Esophagus squamous epithelium (tissue), 4 donors: ENCODE measurements at regions not wholly inside any gene's neighbourhood (a gene's known extent, or its start where the extent isn't known, plus 50 kb on each side); places are given as distances from the start of the nearest gene placed in this dataset.

Experiments used
- POLR2A ChIP-seq, 4 donors: fragments of 450-650 bp; IDR thresholded peaks; one replicate each; pipeline ENCODE4 v1.6.1; 2017; ENCODE audit warnings: antibody characterized with exemption in 4 of 4, mild to moderate bottlenecking in 4 of 4, moderate library complexity in 3 of 4
- TF ChIP-seq, protein P1 (sequence below), 6 experiments: fragments of 450-650 bp in 4 of 6; fragments of 200-600 bp in 2 of 6; sonication (generic) in 2 of 6; IDR thresholded peaks; one replicate each; pipeline ENCODE4 v1.5.1; 2016 to 2019; ENCODE audit warnings: antibody characterized with exemption in 6 of 6, mild to moderate bottlenecking in 4 of 6, moderate library complexity in 4 of 6

DNA sequence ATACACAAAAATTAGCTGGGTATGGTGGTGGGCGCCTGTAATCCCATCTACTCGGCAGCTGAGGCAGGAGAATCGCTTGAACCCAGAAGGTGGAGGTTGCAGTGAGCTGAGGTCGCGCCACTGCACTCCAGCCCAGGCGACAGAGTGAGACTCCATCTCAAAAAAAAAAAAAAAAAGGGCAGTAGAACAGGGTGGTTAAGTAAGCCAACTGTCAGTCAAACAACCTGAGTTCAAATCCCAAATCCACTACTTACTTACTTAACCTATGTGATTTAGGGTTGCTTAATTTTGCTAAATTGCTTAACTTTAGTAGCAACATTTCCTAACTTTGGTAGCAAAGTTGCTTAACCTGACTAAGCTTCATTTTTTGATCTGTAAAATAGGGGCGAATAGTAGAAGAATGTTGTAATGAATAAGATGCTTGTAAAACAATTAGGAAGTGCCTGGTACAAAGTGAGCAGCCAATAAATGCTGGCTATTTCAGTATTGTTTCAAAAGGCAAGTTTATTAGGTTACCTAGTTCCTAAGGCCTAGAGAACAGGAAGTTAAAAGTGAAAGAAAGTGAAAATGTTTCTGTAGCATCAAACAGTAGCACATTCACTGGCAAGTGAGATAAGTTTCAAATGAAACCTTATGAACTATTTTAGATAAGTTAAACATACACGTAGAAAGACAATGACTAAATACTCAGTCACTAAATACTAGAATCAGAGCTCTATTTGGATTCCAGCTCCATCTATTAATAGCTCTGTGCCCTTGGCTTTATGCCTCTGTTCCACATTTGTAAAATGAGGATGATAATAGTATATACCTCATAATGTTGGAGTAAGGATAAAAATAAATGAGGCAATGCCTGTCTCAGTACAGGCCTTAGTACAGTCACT lies 64.3 kb downstream of the HOXA1 start:
- TF ChIP-seq, protein P1, sequence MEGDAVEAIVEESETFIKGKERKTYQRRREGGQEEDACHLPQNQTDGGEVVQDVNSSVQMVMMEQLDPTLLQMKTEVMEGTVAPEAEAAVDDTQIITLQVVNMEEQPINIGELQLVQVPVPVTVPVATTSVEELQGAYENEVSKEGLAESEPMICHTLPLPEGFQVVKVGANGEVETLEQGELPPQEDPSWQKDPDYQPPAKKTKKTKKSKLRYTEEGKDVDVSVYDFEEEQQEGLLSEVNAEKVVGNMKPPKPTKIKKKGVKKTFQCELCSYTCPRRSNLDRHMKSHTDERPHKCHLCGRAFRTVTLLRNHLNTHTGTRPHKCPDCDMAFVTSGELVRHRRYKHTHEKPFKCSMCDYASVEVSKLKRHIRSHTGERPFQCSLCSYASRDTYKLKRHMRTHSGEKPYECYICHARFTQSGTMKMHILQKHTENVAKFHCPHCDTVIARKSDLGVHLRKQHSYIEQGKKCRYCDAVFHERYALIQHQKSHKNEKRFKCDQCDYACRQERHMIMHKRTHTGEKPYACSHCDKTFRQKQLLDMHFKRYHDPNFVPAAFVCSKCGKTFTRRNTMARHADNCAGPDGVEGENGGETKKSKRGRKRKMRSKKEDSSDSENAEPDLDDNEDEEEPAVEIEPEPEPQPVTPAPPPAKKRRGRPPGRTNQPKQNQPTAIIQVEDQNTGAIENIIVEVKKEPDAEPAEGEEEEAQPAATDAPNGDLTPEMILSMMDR (IDR thresholded peaks at IDR 0.05), result no peak
- TF ChIP-seq POLR2A (IDR thresholded peaks at IDR 0.05), result no peak
